ENCODE measurements at regions not wholly inside any gene's neighbourhood (a gene's known extent, or its start where the extent isn't known, plus 50 kb on each side); places are given as distances from the start of the nearest gene placed in this dataset.

GRCh38 chr5:167716126-167716775 lies 575.2 kb upstream of the WWC1 start:
- H3K4me3 ChIP-seq, result no peak overlapping the region
- H3K27me3 ChIP-seq, result no peaks in the 10 kb centered on the region
- no peaks in the 10 kb centered on the region for H3K36me3 ChIP-seq
- H3K4me1 ChIP-seq, result no peaks in the 10 kb centered on the region
- DNase-seq, result no peak
- intact Hi-C loops (cut with DNase I), result no loop called here
- no peak for ATAC-seq
- no peaks in the 10 kb centered on the region for H3K9me3 ChIP-seq
- no peak for FAIRE-seq
- no peak overlapping the region for H3K27ac ChIP-seq
- 65 to 70% methylated on average over 6 of the region's 6 CpGs for WGBS, 2 donors
- TF ChIP-seq CTCF (IDR thresholded peaks at IDR 0.05), result no peak

DNA sequence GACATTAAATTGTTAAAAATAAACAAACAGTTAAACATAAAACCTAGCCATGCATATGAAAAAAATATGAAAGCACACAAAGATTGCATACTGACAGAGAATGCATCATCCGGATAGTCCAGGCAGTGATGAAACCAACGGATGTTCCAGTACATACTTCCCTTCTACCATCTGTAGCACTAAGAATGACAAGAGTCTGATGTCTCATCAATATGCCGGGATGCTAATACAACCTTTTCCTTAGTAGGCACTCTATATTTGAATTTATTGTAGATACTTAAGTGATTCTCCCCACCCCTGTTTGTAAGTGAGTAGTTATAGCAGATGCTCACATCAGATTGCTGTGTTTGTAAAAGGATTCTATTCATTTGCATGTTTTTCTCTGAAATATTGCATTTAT lies 571.2 kb upstream of the WWC1 start:
- FAIRE-seq, result no peak

DNA sequence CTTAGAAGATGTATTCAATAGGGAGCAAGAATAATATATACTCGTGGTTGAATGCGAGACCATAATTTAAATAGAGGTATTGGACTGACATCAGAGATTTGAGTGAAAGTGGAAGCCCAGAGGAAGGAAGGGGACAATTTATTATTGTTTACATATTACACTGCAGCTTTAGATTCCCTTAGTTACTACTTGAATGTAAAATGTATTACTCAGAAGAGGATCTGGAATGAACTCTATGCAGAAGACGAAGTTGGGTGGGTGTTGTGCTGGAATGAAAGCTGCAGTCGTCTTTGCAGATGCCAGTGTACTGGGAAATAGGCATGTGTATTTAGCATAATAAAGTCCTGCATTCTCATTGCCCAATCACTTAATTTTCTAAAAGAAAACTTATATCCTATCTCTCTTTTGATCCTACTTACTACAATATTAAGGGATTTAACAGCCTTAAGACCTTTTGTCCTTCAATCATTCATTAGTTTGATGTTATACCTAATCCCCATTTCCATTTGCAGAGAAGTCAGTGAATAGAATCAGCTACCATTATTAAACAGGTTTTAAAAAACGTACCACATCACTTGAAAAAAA lies 570.7 kb upstream of the WWC1 start:
- TF ChIP-seq CTCF (IDR thresholded peaks at IDR 0.05), result no peak
- FAIRE-seq, result no peak
- Histone ChIP-seq H3K36me3 (no peaks in the 10 kb centered on the region), H3K27ac (no peak overlapping the region), H3K9me3 (no peaks in the 10 kb centered on the region), H3K27me3 (no peaks in the 10 kb centered on the region), H3K4me1 (no peaks in the 10 kb centered on the region), H3K4me3 (no peak overlapping the region)
- no peak for DNase-seq
- intact Hi-C loops (cut with DNase I), result no loop called here
- no peak for ATAC-seq
- 46 to 52% methylated on average over 5 of the region's 5 CpGs for WGBS, 2 donors

More for the DNA sequence above, 571.2 kb upstream of the WWC1 start:
- no peaks in the 10 kb centered on the region for H3K36me3 ChIP-seq
- 59 to 80% methylated on average over 3 of the region's 3 CpGs for WGBS, 2 donors
- DNase-seq, result no peak
- no peaks in the 10 kb centered on the region for H3K27me3 ChIP-seq
- no peak overlapping the region for H3K27ac ChIP-seq
- no peak for ATAC-seq
- no peak for TF ChIP-seq CTCF (IDR thresholded peaks at IDR 0.05)
- intact Hi-C loops (cut with DNase I), result no loop called here
- no peaks in the 10 kb centered on the region for H3K9me3 ChIP-seq
- no peak overlapping the region for H3K4me3 ChIP-seq
- H3K4me1 ChIP-seq, result no peaks in the 10 kb centered on the region

GRCh38 chr5:167721926-167722440 lies 569.5 kb upstream of the WWC1 start:
- ATAC-seq (peak in 2 of 4 donors; percentile 22 to 39), DNase-seq (no peak), FAIRE-seq (no peak)
- H3K4me3 ChIP-seq, result no peak overlapping the region
- H3K27ac ChIP-seq, result no peak overlapping the region
- intact Hi-C loops (cut with DNase I), result no loop called here
- WGBS, 2 donors, result 28 to 37% methylated on average over 3 of the region's 3 CpGs
- TF ChIP-seq CTCF (IDR thresholded peaks at IDR 0.05), result no peak
- no peaks in the 10 kb centered on the region for H3K9me3 ChIP-seq
- no peaks in the 10 kb centered on the region for H3K36me3 ChIP-seq
- no peaks in the 10 kb centered on the region for H3K27me3 ChIP-seq
- H3K4me1 ChIP-seq, result no peaks in the 10 kb centered on the region

GRCh38 chr5:167723254-167723871 lies 568.1 kb upstream of the WWC1 start:
- FAIRE-seq (no peak), ATAC-seq (peak; percentile 91 to 99 (median 96)), DNase-seq (peak; percentile 48 to 85 (median 66))
- Histone ChIP-seq H3K9me3 (no peaks in the 10 kb centered on the region), H3K27ac (no peak overlapping the region), H3K36me3 (no peaks in the 10 kb centered on the region), H3K27me3 (no peaks in the 10 kb centered on the region), H3K4me1 (no peaks in the 10 kb centered on the region), H3K4me3 (no peak overlapping the region)
- peak; percentile 78 to 90 (median 86) for TF ChIP-seq CTCF (IDR thresholded peaks at IDR 0.05)
- 11% methylated on average over 9 of the region's 9 CpGs for WGBS, 2 donors
- intact Hi-C loops (cut with DNase I), result no loop called here

All from pancreas (tissue), 10 donors.